COLO829 (cell line): ENCODE measurements at regions not wholly inside any gene's neighbourhood (a gene's known extent, or its start where the extent isn't known, plus 50 kb on each side); places are given as distances from the start of the nearest gene placed in this dataset.
"Not testable (repeated sequence)": the region's sequence is repeated elsewhere in the genome, so short reads cannot be mapped to it uniquely, and the experiment has no call there.

Experiments used
- DNase-seq: peaks from one replicate; pipeline ENCODE4 v3.0.0; 2012; ENCODE audit warnings: low spot score

DNA sequence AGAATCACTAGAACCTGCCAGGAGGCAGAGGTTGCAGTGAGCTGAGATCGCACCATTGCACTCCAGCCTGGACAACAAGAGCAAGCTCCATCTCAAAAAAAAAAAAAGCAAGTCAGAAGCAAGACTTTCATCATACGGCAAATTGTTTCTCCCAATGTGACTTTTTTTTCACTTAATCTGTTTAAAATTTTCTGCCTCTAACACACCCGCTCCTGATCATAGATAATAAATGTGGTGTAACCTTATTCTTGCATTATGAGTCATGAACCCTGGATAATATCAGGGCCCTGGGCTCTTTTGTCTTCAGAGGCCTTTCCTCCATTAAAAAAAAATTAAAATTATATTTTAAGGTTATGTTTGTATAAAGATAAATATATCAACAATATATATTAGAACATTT lies 111.4 kb upstream of the JCAD start:
- no peak for DNase-seq

DNA sequence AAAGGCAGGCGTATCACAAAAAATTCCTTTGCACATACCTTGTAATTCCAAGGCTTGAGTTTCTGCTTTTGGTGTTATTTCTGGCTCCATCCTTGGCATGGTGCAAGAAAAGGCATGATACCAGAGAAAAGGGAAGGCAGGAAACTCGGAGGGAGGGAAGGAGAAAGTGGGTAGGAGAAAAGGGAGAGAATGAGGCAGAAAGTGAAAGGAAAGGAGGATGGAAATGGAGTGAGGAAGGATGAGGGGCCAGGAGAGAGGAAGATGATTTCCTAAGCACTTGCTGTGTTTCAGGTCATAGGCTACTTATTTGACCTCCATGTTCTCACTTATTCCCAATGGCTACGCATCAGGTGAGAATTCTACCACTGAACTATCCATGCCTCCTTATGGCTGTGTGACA lies 110.8 kb upstream of the JCAD start:
- DNase-seq, result no peak

GRCh38 chr10:30169342-30169741 lies 110.0 kb upstream of the JCAD start:
- no peak for DNase-seq

- no peak for DNase-seq
Measured at GRCh38 chr10:30166929-30167328, 107.5 kb upstream of the JCAD start.

GRCh38 chr10:30163410-30163809 lies 104.0 kb upstream of the JCAD start:
- not testable (repeated sequence) for DNase-seq

GRCh38 chr10:30162796-30163195 lies 103.4 kb upstream of the JCAD start:
- DNase-seq, result not testable (repeated sequence)

DNA sequence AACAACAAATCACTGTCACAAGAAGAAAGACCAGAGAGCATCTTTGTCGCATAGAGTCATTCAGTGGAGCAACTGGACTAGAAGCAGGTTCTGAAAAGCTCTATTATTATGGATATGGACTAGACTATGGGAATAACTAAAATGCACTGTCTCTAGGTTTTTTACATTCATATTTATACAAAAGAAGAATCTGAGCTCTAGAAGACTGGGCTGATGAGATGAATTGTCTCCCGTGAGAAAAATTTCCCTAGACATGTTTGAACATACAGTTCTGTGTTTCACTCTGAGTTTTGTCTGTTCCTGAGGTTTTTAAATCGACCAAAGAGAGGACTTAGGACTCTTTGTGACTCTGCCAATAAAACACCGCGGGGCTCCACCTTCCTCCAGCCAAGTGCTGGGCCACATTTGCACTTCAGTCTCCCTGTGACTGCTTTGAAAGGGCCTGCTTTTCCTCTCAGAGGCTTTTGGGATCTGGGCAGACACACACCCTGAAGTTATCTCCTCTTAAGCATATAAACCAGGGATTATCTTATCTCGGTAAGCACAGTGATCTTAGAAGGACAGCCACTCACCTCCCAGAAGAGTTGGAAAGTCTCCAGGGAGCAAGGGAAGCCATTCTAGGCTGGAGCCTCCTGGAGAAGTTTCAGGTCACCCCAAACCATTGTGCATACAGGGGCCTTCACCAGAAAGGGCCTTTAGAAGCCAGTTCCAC lies 101.0 kb upstream of the JCAD start:
- DNase-seq, result no peak

DNA sequence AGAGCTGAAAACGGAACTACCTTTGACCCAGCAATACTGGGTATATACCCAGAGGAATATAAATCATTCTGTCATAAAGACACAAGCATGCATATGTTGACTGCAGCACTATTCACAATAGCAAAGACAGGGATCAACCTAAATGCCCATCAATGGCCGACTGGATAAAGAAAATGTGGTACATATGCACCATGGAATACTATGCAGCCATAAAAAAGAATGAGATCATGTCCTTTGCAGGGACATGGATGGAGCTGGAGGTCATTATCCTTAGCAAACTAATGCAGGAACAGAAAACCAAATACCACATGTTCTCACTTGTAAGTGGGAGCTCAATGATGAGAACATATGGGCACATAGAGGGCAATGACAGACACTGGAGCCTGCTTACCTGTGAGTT lies 100.2 kb upstream of the JCAD start:
- DNase-seq, result not testable (repeated sequence)

DNA sequence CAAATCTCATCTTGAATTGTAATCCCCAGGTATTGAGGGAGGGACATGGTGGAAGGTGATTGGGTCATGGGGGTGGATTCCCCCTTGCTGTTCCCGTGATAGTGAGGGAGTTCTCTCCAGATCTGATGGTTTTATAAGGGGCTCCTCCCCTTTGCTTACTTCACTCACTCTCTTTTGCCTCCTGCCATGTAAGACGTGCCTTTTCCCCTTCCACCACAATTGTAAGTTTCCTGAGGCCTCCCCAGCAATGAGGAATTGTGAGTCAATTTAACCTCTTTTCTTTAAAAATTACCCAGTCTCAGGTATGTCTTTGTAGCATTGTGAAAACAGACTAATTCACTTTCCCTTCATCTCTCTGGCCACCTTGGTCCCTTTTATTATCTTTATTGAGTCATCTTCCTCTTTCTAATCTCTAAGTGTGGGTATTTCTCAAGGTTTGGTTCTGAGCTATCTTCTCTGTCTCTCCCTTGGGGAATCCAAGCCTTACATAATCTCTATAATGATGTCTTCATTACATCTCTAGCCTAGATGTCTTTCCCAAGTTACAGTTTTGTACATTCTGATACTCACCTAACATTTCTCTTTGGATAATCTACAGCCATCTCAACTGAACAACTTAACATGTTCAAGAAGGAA lies 99.1 kb upstream of the JCAD start:
- DNase-seq, result no peak

DNA sequence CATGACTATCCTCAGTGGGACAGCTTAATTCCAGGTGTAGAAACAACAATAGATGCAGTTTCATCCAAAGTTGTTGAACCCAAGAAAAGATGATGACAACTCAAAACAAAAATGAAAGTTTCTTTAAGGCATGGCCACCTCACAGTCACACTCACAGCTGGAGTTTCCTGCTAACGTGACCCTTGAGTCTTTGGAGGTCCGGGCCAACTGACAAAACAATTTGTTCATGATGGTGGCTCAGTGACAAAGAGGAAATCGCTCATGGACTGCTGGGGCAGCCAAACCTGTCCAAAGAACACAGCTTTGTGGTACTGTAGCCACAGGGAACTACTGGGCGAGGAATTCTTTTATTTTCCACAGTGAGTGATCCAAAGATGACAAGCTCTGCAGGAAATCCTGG lies 96.0 kb upstream of the JCAD start:
- no peak for DNase-seq

DNA sequence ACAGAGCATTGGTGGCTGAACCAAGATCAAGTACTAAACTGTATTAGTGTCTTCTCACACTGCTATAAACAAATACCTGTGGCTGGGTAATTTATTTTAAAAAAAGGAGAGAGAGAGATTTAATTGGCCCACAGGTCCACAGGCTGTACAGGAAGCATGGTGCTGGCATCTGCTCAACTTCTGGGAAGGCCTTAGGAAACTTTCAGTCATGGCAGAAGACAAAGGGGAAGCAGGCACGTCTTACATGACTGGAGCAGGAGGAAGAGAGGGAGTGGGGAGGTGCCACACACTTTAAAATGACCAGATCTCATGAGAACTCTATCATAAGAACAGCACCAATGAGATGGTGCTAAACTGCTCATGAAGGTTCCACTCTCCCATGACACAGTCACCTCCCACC lies 95.2 kb upstream of the JCAD start:
- DNase-seq, result no peak

DNA sequence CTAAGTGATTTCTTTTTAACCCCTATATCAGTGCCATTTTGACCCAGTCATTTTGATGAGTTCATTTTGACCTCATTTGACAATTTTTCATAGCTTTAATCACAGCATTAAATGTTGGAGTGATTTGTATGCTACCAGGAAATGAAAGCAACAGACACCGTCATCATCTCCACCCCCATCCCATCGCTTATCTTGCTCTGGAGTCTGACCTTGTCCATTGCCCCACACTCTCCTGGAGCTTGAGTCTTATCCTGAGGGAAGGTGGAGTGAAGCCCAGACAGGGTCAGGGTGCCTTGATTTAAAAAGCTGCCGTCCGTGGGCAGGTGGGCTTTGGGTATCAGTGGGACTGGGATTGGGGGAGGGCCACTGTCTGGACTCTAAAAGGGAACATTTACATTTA lies 94.7 kb upstream of the JCAD start:
- DNase-seq, result no peak

GRCh38 chr10:30151581-30152389 lies 92.4 kb upstream of the JCAD start:
- no peak for DNase-seq

DNA sequence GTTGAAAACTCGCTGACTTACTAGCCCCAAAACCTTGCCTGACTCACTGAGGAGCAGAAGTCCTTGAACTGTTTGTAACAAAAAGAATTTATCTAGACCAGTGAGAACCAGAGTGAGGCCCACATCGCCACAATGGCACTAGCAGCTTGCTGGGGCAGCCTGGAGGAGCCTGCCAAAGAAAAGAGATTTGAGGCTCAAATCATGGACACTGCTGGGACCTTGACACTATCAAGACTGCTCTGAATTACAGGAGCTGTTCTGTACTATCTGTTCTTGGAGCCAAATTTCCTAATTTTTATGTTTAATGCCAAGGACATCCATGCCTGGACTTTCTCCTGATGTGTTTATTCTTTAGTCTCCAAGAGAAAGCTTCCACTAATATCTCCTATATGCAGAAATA lies 82.0 kb upstream of the JCAD start:
- no peak for DNase-seq

DNA sequence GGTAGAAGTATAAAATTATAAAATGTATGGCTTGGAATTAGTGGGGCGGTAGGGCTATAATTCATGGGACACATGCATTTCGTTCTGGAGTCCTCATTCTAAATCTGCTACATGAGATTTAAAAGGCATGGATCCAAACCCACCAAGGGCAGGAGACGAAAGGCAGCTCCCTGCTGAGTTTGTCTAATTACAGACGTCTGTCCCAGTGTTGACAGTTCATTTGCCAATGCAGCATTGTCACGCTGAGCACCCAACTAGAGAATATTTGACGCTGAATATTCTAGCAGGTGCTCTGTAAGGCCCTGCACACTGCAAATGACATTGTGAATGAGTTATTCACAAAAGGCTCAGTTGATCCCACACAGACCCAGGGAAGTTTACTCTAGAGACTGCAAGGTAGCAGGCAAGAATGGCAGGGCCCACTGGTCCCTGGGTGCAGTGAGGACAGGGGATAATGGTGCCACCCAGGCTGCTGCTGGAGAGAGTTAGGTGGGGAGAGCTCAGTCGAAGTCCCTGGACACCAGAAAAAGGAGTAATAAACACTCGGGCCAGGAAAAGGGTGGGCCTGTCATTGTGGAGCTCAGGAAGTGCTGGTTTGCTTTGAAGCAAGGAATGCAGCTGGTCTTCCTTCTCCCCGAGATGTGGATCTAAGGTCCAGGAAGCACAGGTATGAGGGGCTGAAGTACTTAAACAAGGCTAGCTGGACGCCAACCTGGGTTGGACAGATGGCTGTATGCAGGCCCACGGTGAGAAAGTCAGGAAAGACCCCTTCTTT lies 75.0 kb upstream of the JCAD start:
- DNase-seq, result no peak

DNA sequence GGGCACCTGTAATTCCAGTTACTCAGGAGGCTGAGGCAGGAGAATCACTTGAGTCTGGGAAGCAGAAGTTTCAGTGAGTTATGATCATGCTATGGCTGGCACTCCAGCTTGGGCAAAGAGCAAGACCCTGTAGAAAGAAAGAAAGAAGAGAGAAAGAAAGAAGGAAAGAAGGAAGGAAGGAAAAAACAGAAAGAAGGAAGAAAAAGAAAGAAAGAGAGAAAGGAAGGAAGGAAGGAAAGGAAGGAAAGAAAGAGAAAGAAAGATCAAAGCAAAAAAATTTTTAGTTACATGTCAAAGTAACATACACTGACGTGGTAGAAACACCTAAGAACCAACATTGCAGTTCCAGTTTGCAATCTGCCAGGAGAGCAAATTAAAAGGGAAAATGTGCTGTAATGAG lies 73.8 kb upstream of the JCAD start:
- no peak for DNase-seq

DNA sequence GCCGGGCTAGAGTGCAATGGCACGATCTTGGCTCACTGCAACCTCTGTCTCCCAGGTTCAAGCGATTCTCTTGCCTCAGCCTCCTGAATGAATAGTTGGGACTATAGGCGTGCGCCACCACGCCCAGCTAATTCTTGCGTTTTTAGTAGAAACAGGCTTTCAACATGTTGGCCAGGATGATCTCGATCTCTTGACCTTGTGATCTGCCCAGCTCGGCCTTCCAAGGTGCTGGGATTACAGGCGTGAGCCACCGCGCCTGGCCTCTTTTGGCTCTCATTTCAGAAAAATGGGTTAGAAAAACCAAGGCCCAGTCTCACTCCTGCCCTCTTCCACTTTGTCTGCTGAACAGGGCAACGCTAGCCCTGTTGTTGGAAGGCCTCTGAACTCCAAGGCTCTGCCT lies 72.0 kb upstream of the JCAD start:
- not testable (repeated sequence) for DNase-seq

DNA sequence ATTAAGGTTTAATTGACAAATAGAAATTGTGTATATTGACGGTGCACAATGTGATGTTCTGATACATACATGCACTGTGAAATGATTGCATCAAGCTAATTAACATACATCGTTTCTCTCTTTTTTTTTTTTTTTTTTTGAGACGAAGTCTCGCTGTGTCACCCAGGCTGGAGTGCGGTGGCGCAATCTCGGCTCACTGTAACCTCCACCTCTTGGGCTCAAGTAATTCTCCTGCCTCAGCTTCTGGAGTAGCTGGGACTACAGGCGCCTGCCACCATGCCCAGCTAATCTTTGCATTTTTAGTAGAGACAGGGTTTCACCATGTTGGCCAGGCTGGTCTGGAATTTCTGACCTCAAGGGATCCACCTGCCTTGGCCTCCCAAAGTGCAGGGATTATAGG lies 69.9 kb upstream of the JCAD start:
- DNase-seq, result not testable (repeated sequence)

GRCh38 chr10:30127120-30127541 lies 67.7 kb upstream of the JCAD start:
- DNase-seq, result no peak

DNA sequence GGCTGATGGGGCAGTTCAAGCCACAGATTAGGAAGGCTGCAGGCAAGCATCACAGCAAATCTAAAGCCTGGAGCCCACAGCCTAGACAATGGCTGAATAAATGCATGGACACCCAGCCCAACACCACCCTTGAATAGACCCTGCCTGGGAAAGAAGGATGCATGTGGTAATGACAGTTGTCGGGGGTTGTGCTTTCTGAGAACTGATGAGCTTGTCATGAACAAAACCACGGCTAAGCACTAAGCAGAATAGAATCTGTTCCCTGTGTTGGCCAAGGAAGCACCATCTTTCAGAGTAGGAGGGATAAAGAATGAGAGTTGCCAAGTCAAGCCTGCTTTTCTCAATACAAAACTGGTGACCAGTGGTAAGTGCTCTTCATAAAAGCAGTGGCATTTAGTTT lies 66.1 kb upstream of the JCAD start:
- DNase-seq, result no peak

DNA sequence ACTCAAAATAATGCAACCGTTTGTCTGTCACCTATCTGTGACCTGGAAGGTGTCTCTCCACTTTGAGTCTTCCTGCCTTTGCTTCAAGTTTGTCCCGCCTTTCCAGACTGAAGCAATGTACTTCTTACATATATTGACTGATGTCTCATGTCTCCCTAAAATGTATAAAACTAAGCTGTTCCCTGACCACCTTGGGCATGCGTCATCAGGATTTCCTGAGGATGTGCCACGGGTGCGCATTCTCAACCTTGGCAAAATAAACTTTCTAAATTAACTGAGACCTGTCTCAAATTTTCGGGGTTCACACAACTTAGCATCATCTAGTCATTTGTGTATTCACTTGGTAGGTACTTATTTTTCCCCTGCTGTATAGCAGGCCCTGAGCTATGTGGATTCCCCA lies 65.3 kb upstream of the JCAD start:
- DNase-seq, result no peak

DNA sequence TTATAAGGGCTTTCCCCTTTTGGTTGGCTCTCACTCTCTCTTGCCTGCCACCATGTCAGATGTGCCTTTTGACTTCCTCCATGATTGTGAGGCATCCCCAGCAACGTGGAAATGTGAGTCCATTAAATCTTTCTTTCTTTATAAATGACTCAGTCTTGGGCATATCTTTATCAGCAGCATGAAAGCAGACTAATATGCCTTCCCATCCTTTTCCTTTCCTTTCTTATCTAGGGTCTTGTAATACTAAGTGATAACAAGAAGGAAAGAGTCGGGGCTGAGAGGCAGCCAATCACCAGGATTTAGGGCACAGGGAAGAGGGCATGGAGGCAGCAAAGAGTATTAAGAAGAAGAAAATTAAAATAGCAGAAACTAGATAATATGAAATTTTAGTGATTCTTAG lies 62.0 kb upstream of the JCAD start:
- DNase-seq, result no peak
